Motor neuron (in vitro differentiated cells): ENCODE measurements at regions not wholly inside any gene's neighbourhood (a gene's known extent, or its start where the extent isn't known, plus 50 kb on each side); places are given as distances from the start of the nearest gene placed in this dataset.
"Not testable (repeated sequence)": the region's sequence is repeated elsewhere in the genome, so short reads cannot be mapped to it uniquely, and the experiment has no call there.

Experiments
- ATAC-seq, 8 experiments: fragments of 200-7000 bp; cut with Tn5 transposase; replicated peaks in 6 of 8; 2 replicates each; pipeline ENCODE4 v1.8.0; 2021; ENCODE audit warnings: mild to moderate bottlenecking in 8 of 8, moderate library complexity in 8 of 8
- H3K27ac ChIP-seq, 2 donors: fragments of 250-450 bp; sonication (Bioruptor Pico); 2 replicates each; pipeline ENCODE4 v1.9.0; 2021; ENCODE audit warnings: antibody characterized with exemption in 2 of 2, mild to moderate bottlenecking in 2 of 2, moderate library complexity in 1 of 2
- H3K4me1 ChIP-seq, 2 donors: fragments of 250-450 bp; sonication (Bioruptor Pico); replicated peaks in 1 of 2; 2 replicates each; pipeline ENCODE4 v1.6.1; 2021; ENCODE audit warnings: antibody characterized with exemption in 2 of 2, mild to moderate bottlenecking in 2 of 2, moderate library complexity in 1 of 2
- H3K4me3 ChIP-seq, 5 donors: fragments of 250-450 bp; sonication (Bioruptor Pico); 2 replicates each; pipeline ENCODE4 v1.9.0; 2021; ENCODE audit warnings: antibody characterized with exemption in 5 of 5, mild to moderate bottlenecking in 5 of 5, moderate library complexity in 4 of 5
- WGBS, 10 experiments: fragments of 450-650 bp; shearing (Covaris generic); methylation state at CpG; one replicate each; pipeline ENCODE4 v1.0.0; 2022; 5-methylcytosine and 5-hydroxymethylcytosine counted together
- in situ Hi-C, 9 experiments: fragments of 400-800 bp; cut with MboI; loops; one replicate each; pipeline ENCODE4 v1.15.0; 2021; ENCODE audit warnings: low sequenced_read_pairs in 9 of 9, low pct_unique_long_range_greater_than_20kb in 2 of 9; ENCODE audit not compliant: unreplicated experiment in 9 of 9

GRCh38 chr10:123250640-123251039, 96.4 kb downstream of the BUB3 start:
- in situ Hi-C loops: no loop called here
- WGBS, 10 experiments: 0 to 70% (median 23%) methylated on average over 1 to 4 of the region's 4 CpGs; no CpG with 5 or more reads in 1 of the 10 experiments
- H3K4me3 ChIP-seq: no peak overlapping the region
- H3K27ac ChIP-seq: no peak overlapping the region
- no peaks in the 10 kb centered on the region for H3K4me1 ChIP-seq
- no peak for ATAC-seq

GRCh38 chr10:123252779-123253178, 98.6 kb downstream of the BUB3 start:
- in situ Hi-C loops: no loop called here
- 7 to 100% (median 74%) methylated on average over 1 to 4 of the region's 4 CpGs for WGBS, 10 experiments
- no peak overlapping the region for H3K27ac ChIP-seq
- H3K4me1 ChIP-seq: peaks cover 0 to 3% of the 10 kb centered on the region in 2 donors
- ATAC-seq: no peak
- no peak overlapping the region for H3K4me3 ChIP-seq

GRCh38 chr10:123254343-123254742, 100.1 kb downstream of the BUB3 start:
- H3K4me1 ChIP-seq: peaks cover 5 to 17% of the 10 kb centered on the region in 2 donors
- H3K27ac ChIP-seq, ATAC-seq, H3K4me3 ChIP-seq, in situ Hi-C loops: not testable (repeated sequence)
- WGBS, 10 experiments: 0 to 90% (median 59%) methylated on average over 1 to 2 of the region's 5 CpGs; no CpG with 5 or more reads in 4 of the 10 experiments

- peak in 2 of 8 experiments; percentile 51 to 62 for ATAC-seq
These were observed 103.8 kb downstream of the BUB3 start for GRCh38 chr10:123257904-123258456.

GRCh38 chr10:123259081-123259480, 104.9 kb downstream of the BUB3 start:
- H3K27ac ChIP-seq: no peak overlapping the region
- in situ Hi-C loops: no loop called here
- ATAC-seq: no peak
- 13 to 88% (median 67%) methylated on average over 1 to 2 of the region's 2 CpGs; no CpG with 5 or more reads in 3 of the 10 experiments for WGBS, 10 experiments
- H3K4me3 ChIP-seq: no peak overlapping the region
- peaks cover 5 to 27% of the 10 kb centered on the region in 2 donors for H3K4me1 ChIP-seq

More at GRCh38 chr10:123257904-123258456, 103.8 kb downstream of the BUB3 start:
- peaks cover 5 to 27% of the 10 kb centered on the region in 2 donors for H3K4me1 ChIP-seq
- WGBS, 10 experiments: 17 to 100% (median 85%) methylated on average over 1 to 10 of the region's 13 CpGs; no CpG with 5 or more reads in 1 of the 10 experiments
- in situ Hi-C loops: no loop called here
- no peak overlapping the region for H3K4me3 ChIP-seq
- H3K27ac ChIP-seq: no peak overlapping the region

DNA sequence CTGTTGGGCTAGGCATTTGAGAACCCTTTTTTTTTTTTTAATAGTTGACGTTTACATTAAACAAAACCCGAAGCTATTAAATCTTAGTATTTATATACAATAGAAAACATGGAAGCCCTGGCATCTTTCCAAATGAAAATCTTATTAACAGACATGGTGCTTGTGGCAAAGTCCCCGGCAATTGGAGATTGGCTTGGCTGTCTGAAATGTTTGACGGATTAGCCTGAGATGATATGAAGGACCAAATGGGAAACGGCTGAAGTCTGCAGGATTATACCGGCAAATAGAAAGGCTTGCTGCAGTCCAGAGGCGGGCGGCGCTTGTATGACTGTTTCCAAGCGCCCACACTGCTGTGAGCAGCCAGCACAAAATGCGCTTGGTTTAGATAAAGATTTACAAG, 105.6 kb downstream of the BUB3 start:
- H3K4me3 ChIP-seq: no peak overlapping the region
- in situ Hi-C loops: no loop called here
- ATAC-seq: peak in 1 of 8 experiments; percentile 21

DNA sequence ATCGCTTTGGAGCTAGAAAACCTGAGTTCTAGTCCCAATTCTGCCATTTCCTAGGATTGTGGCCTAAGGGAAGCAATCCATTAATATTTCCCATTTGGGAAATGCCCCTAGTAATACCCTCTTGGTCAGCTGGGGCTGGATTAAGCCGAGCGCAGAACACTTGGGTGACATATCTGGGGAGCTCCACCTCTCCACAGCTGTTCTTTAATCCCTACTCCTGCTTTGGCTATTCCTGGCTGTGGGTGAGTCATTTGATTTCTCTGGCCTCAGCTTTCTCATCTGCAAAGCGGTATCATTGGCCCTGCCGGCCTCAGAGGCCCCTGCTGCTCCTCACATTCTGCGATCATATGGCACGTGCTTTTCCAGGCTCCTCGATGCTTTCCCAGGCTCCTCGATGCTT, 108.3 kb downstream of the BUB3 start:
- in situ Hi-C loops: no loop called here
- no peak overlapping the region for H3K4me3 ChIP-seq
- 60 to 100% (median 84%) methylated on average over 1 to 8 of the region's 9 CpGs for WGBS, 10 experiments
- peak in 2 of 8 experiments; percentile 71 to 86 for ATAC-seq
- H3K4me1 ChIP-seq: peaks cover 5 to 27% of the 10 kb centered on the region in 2 donors
- no peak overlapping the region for H3K27ac ChIP-seq

More for the DNA sequence above, 105.6 kb downstream of the BUB3 start:
- Histone ChIP-seq H3K27ac (no peak overlapping the region), H3K4me1 (peaks cover 5 to 27% of the 10 kb centered on the region in 2 donors)
- WGBS, 10 experiments: 70 to 96% (median 83%) methylated on average over 3 to 11 of the region's 11 CpGs

GRCh38 chr10:123266971-123267370, 112.8 kb downstream of the BUB3 start:
- in situ Hi-C loops: no loop called here
- 29 to 100% (median 83%) methylated on average over 1 of the region's 1 CpG; no CpG with 5 or more reads in 3 of the 10 experiments for WGBS, 10 experiments
- H3K4me1 ChIP-seq: no peaks in the 10 kb centered on the region
- H3K27ac ChIP-seq: no peak overlapping the region
- H3K4me3 ChIP-seq: no peak overlapping the region
- ATAC-seq: no peak

- Histone ChIP-seq H3K27ac (no peak overlapping the region), H3K4me3 (no peak overlapping the region), H3K4me1 (peaks cover 0 to 7% of the 10 kb centered on the region in 2 donors)
- 61 to 100% (median 83%) methylated on average over 1 to 6 of the region's 9 CpGs; no CpG with 5 or more reads in 4 of the 10 experiments for WGBS, 10 experiments
- in situ Hi-C loops: no loop called here
- ATAC-seq: no peak
These were observed 114.9 kb downstream of the BUB3 start for GRCh38 chr10:123269017-123269552.

DNA sequence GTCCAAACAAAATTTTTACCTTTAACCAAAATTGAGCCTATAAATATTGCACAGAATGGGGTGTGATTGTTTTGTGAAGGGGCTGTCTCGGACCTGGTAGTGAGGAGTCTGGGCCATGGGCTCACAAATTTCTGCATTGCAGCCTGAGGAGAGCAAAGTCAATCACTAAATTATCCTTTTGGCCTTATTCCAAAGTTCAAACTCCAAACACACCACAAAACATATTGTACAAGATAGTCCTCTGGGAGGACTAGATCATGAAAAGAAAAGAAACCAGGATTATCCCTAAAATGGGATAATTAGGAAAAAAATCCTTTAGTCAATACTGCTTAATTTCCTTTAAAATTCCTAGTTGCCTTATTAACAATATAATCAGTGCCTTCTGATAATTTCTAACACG, 115.5 kb downstream of the BUB3 start:
- peaks cover 0 to 13% of the 10 kb centered on the region in 2 donors for H3K4me1 ChIP-seq
- H3K27ac ChIP-seq: no peak overlapping the region
- no peak overlapping the region for H3K4me3 ChIP-seq
- WGBS, 10 experiments: 0 to 65% (median 46%) methylated on average over 1 to 2 of the region's 2 CpGs; no CpG with 5 or more reads in 3 of the 10 experiments
- no peak for ATAC-seq
- in situ Hi-C loops: no loop called here

- H3K4me1 ChIP-seq: peaks cover 0 to 16% of the 10 kb centered on the region in 2 donors
- in situ Hi-C loops: no loop called here
- no peak for ATAC-seq
- 0 to 100% (median 83%) methylated on average over 1 to 2 of the region's 2 CpGs; no CpG with 5 or more reads in 1 of the 10 experiments for WGBS, 10 experiments
- H3K4me3 ChIP-seq: no peak overlapping the region
- no peak overlapping the region for H3K27ac ChIP-seq
These were observed 116.0 kb downstream of the BUB3 start for GRCh38 chr10:123270221-123270620.

- H3K4me1 ChIP-seq: peaks cover 0 to 16% of the 10 kb centered on the region in 2 donors
- no peak for ATAC-seq
- no peak overlapping the region for H3K27ac ChIP-seq
- in situ Hi-C loops: no loop called here
- WGBS, 10 experiments: 56 to 100% (median 98%) methylated on average over 1 to 4 of the region's 4 CpGs; no CpG with 5 or more reads in 2 of the 10 experiments
- H3K4me3 ChIP-seq: no peak overlapping the region
These were observed 116.6 kb downstream of the BUB3 start for GRCh38 chr10:123270806-123271205.

DNA sequence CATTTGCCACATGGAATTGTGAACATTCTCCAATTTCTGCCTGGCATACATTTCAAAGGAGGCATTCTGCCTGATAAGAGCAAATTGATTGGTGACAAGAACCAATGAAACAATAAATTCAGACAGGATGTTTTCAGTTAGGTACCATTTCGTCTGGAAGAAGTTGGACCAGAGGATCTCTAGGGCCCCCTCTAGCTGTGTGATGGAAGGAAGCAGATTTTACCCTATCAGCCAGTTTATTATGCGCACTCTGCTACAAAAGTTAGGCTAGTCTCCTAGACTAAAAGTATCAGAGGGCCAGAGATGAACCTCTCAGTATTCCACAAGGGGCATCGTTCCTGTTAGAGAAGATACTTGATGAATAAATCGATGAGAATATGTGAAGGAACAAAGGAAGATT, 118.0 kb downstream of the BUB3 start:
- in situ Hi-C loops: no loop called here
- H3K4me1 ChIP-seq: peaks cover 0 to 16% of the 10 kb centered on the region in 2 donors
- H3K27ac ChIP-seq: no peak overlapping the region
- ATAC-seq: peak in 1 of 8 experiments; percentile 31
- 6 to 100% (median 77%) methylated on average over 1 to 4 of the region's 4 CpGs for WGBS, 10 experiments
- H3K4me3 ChIP-seq: no peak overlapping the region
